ENCODE measurements at regions not wholly inside any gene's neighbourhood (a gene's known extent, or its start where the extent isn't known, plus 50 kb on each side); places are given as distances from the start of the nearest gene placed in this dataset.

DNA sequence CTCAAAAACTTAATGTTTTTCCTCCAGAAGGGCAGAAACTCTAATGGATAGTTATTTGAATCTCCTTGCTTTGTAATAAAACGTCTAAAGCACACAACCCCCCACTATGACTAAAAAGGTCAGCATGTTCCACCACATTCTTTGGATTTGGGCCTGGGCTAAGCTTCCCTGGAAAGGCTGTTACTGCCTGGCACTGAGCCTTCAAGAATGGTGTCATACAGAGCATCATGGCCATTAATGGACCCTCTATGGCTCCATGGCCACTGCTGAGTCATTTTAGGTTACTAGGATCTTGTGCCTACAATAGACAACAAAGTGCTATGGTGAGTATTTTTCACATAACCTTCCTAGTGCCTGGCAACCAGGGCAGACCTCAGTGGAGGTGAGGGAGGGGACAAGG is 242.6 kb upstream of the FAT3 start:
- no peak for TF ChIP-seq CTCF (IDR thresholded peaks at IDR 0.05; ENCODE audit: insufficient read depth, low read length, poor library complexity, severe bottlenecking)

GRCh38 chr11:91979775-91980174 is 244.8 kb upstream of the FAT3 start:
- H3K36me3 ChIP-seq (ENCODE audit: control insufficient read depth, insufficient read depth, low read length) = no peaks in the 10 kb centered on the region
- no peak for DNase-seq (ENCODE audit: low read depth)

More for the DNA sequence above, 242.6 kb upstream of the FAT3 start:
- Histone ChIP-seq H3K4me3 (ENCODE audit: low read depth, low read length) (no peak overlapping the region), H3K27me3 (ENCODE audit: control insufficient read depth, insufficient read depth, low read length) (no peaks in the 10 kb centered on the region), H3K36me3 (ENCODE audit: control insufficient read depth, insufficient read depth, low read length) (no peaks in the 10 kb centered on the region)
- peak; percentile 96 for DNase-seq (ENCODE audit: low read depth)

GRCh38 chr11:91978747-91979146 is 245.9 kb upstream of the FAT3 start:
- no peak for TF ChIP-seq CTCF (IDR thresholded peaks at IDR 0.05; ENCODE audit: insufficient read depth, low read length, poor library complexity, severe bottlenecking)
- Histone ChIP-seq H3K4me3 (ENCODE audit: low read depth, low read length) (no peak overlapping the region), H3K36me3 (ENCODE audit: control insufficient read depth, insufficient read depth, low read length) (no peaks in the 10 kb centered on the region), H3K27me3 (ENCODE audit: control insufficient read depth, insufficient read depth, low read length) (no peaks in the 10 kb centered on the region)
- DNase-seq (ENCODE audit: low read depth) = peak; percentile 39

More at GRCh38 chr11:91979775-91980174, 244.8 kb upstream of the FAT3 start:
- no peak for TF ChIP-seq CTCF (IDR thresholded peaks at IDR 0.05; ENCODE audit: insufficient read depth, low read length, poor library complexity, severe bottlenecking)
- Histone ChIP-seq H3K27me3 (ENCODE audit: control insufficient read depth, insufficient read depth, low read length) (no peaks in the 10 kb centered on the region), H3K4me3 (ENCODE audit: low read depth, low read length) (no peak overlapping the region)

- no peaks in the 10 kb centered on the region for H3K27me3 ChIP-seq (ENCODE audit: control insufficient read depth, insufficient read depth, low read length)
- no peak overlapping the region for H3K4me3 ChIP-seq (ENCODE audit: low read depth, low read length)
- TF ChIP-seq CTCF (IDR thresholded peaks at IDR 0.05; ENCODE audit: insufficient read depth, low read length, poor library complexity, severe bottlenecking) = no peak
- no peaks in the 10 kb centered on the region for H3K36me3 ChIP-seq (ENCODE audit: control insufficient read depth, insufficient read depth, low read length)
- no peak for DNase-seq (ENCODE audit: low read depth)
Measured at GRCh38 chr11:91972665-91973266, 251.9 kb upstream of the FAT3 start.

DNA sequence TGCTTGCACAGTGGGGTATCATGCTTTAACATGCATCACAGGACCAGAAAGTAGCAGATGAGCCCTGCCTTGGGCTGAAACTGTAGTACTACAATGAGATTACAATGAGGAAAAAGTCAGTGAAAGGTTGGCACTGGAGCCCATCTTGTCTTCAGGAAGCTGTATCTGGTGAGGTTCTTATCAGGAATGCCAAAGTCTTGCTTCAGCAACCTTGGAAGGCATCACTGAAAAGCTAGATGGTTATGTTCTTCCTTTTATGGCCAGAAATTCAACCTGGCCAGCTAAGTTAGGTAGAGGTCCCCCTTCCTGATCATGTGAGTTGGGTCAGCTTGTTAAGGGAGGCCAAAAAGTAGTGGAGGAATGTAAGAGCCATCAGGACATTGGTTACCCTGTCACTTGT is 254.0 kb upstream of the FAT3 start:
- Histone ChIP-seq H3K36me3 (ENCODE audit: control insufficient read depth, insufficient read depth, low read length) (no peaks in the 10 kb centered on the region), H3K4me3 (ENCODE audit: low read depth, low read length) (no peak overlapping the region), H3K27me3 (ENCODE audit: control insufficient read depth, insufficient read depth, low read length) (no peaks in the 10 kb centered on the region)
- TF ChIP-seq CTCF (IDR thresholded peaks at IDR 0.05; ENCODE audit: insufficient read depth, low read length, poor library complexity, severe bottlenecking) = no peak
- DNase-seq (ENCODE audit: low read depth) = no peak

DNA sequence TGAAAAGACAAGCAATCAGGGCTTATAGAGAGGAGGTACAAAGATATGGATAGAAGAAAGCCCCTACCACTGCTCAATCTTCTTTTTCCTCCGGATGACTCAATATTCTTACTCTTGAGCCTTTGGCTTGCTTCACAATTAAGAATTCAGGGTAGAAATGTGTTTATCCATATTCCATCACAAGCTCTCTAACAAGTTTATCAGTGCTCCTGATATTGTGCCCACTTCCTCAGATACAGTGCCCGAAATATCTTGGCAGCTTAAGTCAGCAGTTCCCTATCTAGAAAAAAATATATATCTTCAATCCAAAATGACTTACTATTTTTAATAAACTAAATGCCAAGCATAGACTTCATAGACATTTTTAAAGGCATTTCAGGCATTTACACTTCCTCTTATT is 255.1 kb upstream of the FAT3 start:
- no peaks in the 10 kb centered on the region for H3K27me3 ChIP-seq (ENCODE audit: control insufficient read depth, insufficient read depth, low read length)
- no peak overlapping the region for H3K4me3 ChIP-seq (ENCODE audit: low read depth, low read length)
- no peaks in the 10 kb centered on the region for H3K36me3 ChIP-seq (ENCODE audit: control insufficient read depth, insufficient read depth, low read length)
- no peak for DNase-seq (ENCODE audit: low read depth)
- TF ChIP-seq CTCF (IDR thresholded peaks at IDR 0.05; ENCODE audit: insufficient read depth, low read length, poor library complexity, severe bottlenecking) = no peak

Data from kidney epithelial cell (primary cell).